HG03045 (cell line): ENCODE measurements at regions not wholly inside any gene's neighbourhood (a gene's known extent, or its start where the extent isn't known, plus 50 kb on each side); places are given as distances from the start of the nearest gene placed in this dataset.

ENCODE experiments used
- ATAC-seq: cut with Tn5 transposase; IDR thresholded peaks from one replicate; pipeline ENCODE4 v1.9.1; 2021; ENCODE audit warnings: mild to moderate bottlenecking, moderate library complexity; ENCODE audit not compliant: unreplicated experiment

- ATAC-seq: no peak
Measured at GRCh38 chr12:13843841-13844240, 137.6 kb downstream of the GRIN2B start.

- no peak for ATAC-seq
Measured at GRCh38 chr12:13841358-13841757, 140.0 kb downstream of the GRIN2B start.

GRCh38 chr12:13839365-13840336 lies 141.8 kb downstream of the GRIN2B start:
- ATAC-seq: no peak

- no peak for ATAC-seq
Measured at GRCh38 chr12:13836099-13836498, 145.3 kb downstream of the GRIN2B start.

- no peak for ATAC-seq
Measured at GRCh38 chr12:13835652-13836051, 145.8 kb downstream of the GRIN2B start.

GRCh38 chr12:13834241-13834640 lies 147.2 kb downstream of the GRIN2B start:
- ATAC-seq: no peak

- ATAC-seq: no peak
Measured at GRCh38 chr12:13817131-13817530, 164.3 kb downstream of the GRIN2B start.

GRCh38 chr12:13816394-13816793 lies 165.0 kb downstream of the GRIN2B start:
- ATAC-seq: no peak

GRCh38 chr12:13812168-13812567 lies 169.2 kb downstream of the GRIN2B start:
- ATAC-seq: no peak

GRCh38 chr12:13811061-13811460 lies 170.3 kb downstream of the GRIN2B start:
- no peak for ATAC-seq

GRCh38 chr12:13805041-13805440 lies 176.4 kb downstream of the GRIN2B start:
- no peak for ATAC-seq

- no peak for ATAC-seq
Measured at GRCh38 chr12:13801543-13801942, 179.9 kb downstream of the GRIN2B start.

GRCh38 chr12:13799574-13799973 lies 181.8 kb downstream of the GRIN2B start:
- ATAC-seq: no peak

- ATAC-seq: no peak
Measured at GRCh38 chr12:13798162-13798561, 183.2 kb downstream of the GRIN2B start.

GRCh38 chr12:13794706-13795105 lies 186.7 kb downstream of the GRIN2B start:
- no peak for ATAC-seq

GRCh38 chr12:13790317-13790716 lies 191.1 kb downstream of the GRIN2B start:
- ATAC-seq: no peak

GRCh38 chr12:13788626-13789025 lies 192.8 kb downstream of the GRIN2B start:
- no peak for ATAC-seq

- ATAC-seq: no peak
Measured at GRCh38 chr12:13786646-13787045, 194.8 kb downstream of the GRIN2B start.

GRCh38 chr12:13784504-13784903 lies 196.9 kb downstream of the GRIN2B start:
- no peak for ATAC-seq

- no peak for ATAC-seq
Measured at GRCh38 chr12:13780453-13780852, 200.9 kb downstream of the GRIN2B start.

- no peak for ATAC-seq
Measured at GRCh38 chr12:13777374-13777773, 204.0 kb downstream of the GRIN2B start.

- no peak for ATAC-seq
Measured at GRCh38 chr12:13772264-13772663, 209.1 kb downstream of the GRIN2B start.

GRCh38 chr12:13770576-13770975 lies 210.8 kb downstream of the GRIN2B start:
- no peak for ATAC-seq
